GM19397 (cell line): ENCODE measurements at regions not wholly inside any gene's neighbourhood (a gene's known extent, or its start where the extent isn't known, plus 50 kb on each side); places are given as distances from the start of the nearest gene placed in this dataset.
"Not testable (repeated sequence)": the region's sequence is repeated elsewhere in the genome, so short reads cannot be mapped to it uniquely, and the experiment has no call there.

ENCODE experiments used
- ATAC-seq: cut with Tn5 transposase; IDR thresholded peaks from one replicate; pipeline ENCODE4 v1.9.1; 2021; ENCODE audit warnings: mild to moderate bottlenecking, moderate library complexity; ENCODE audit not compliant: unreplicated experiment

- ATAC-seq: no peak
These were observed 200.4 kb upstream of the N4BP1 start for GRCh38 chr16:48810436-48810802.

- no peak for ATAC-seq
These were observed 180.2 kb upstream of the N4BP1 start for GRCh38 chr16:48790151-48790550.

GRCh38 chr16:48788475-48788874, 178.5 kb upstream of the N4BP1 start:
- no peak for ATAC-seq

- ATAC-seq: no peak
These were observed 135.6 kb upstream of the N4BP1 start for GRCh38 chr16:48745541-48745940.

- no peak for ATAC-seq
These were observed 131.0 kb upstream of the N4BP1 start for GRCh38 chr16:48740964-48741363.

GRCh38 chr16:48734220-48734619, 124.2 kb upstream of the N4BP1 start:
- ATAC-seq: no peak

GRCh38 chr16:48704710-48705109, 94.7 kb upstream of the N4BP1 start:
- ATAC-seq: no peak

GRCh38 chr16:48687421-48688038, 77.5 kb upstream of the N4BP1 start:
- peak; percentile 60 for ATAC-seq

GRCh38 chr16:48684148-48684547, 74.2 kb upstream of the N4BP1 start:
- no peak for ATAC-seq

GRCh38 chr16:48682971-48683370, 73.0 kb upstream of the N4BP1 start:
- no peak for ATAC-seq

GRCh38 chr16:48681520-48681919, 71.5 kb upstream of the N4BP1 start:
- no peak for ATAC-seq

- no peak for ATAC-seq
These were observed 70.9 kb upstream of the N4BP1 start for GRCh38 chr16:48680881-48681280.

GRCh38 chr16:48676836-48677235, 66.9 kb upstream of the N4BP1 start:
- no peak for ATAC-seq

GRCh38 chr16:48668184-48668583, 58.2 kb upstream of the N4BP1 start:
- ATAC-seq: not testable (repeated sequence)

GRCh38 chr16:48659940-48660339, 50.0 kb upstream of the N4BP1 start:
- ATAC-seq: no peak
